GM21576 (cell line): ENCODE measurements at regions not wholly inside any gene's neighbourhood (a gene's known extent, or its start where the extent isn't known, plus 50 kb on each side); places are given as distances from the start of the nearest gene placed in this dataset.
"Not testable (repeated sequence)": the region's sequence is repeated elsewhere in the genome, so short reads cannot be mapped to it uniquely, and the experiment has no call there.

Source experiments
- ATAC-seq: cut with Tn5 transposase; IDR thresholded peaks from one replicate; pipeline ENCODE4 v1.9.1; 2021; ENCODE audit warnings: mild to moderate bottlenecking, moderate library complexity; ENCODE audit not compliant: unreplicated experiment

DNA sequence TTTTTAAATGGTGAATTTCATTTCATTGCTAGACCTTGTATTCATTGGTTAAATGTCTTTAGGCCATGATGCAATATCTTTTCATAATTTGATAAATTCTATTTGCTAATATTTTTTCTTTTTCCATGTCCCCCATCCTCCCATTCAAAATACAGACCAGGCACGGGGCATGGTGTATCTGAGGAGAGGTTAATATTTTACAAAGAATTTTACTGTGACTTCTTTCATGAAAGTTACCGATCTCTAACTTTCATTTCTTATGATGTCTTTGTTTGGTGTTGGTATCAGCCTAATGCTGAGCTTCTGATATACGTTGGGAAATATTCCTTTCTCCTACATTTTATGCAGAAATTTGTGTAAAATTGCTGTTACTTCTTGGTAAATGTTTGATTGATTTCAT, 216.7 kb upstream of the IGFBP3 start:
- ATAC-seq = no peak

DNA sequence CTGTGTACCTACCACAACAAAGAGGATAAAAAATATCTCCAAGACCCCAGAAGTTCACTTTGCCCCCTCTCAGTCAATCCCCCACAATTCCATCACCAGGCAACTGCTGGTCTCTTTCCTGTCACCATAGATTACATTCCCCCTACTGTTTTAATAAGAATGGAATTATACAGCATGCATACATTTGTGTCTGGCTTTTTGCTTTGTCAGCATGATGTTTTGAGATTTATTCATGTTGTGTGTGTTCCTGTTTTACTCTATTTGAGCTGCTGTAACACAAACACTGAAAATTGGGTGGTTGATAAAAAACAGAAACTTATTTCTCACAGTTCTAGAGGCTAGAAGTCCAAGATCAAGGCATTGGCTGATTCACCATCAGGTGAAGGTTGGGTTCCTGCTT, 214.5 kb upstream of the IGFBP3 start:
- no peak for ATAC-seq

DNA sequence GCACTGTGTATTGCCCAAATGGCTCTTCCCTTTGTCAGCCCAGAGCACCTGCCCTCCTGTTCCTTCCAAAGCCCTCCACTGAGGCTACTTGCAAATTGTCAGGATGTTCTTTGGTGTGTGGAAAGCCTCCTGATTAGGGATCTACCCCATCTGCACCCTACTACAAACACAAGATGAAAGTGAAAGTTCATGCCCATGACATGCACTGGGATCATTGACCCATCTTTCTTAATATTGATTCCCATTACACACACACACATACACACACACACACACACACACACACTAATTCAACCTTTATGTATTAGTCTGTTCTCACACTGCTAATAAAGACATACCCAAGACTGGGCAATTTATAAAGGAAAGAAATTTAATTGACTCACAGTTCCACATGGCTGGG, 213.7 kb upstream of the IGFBP3 start:
- no peak for ATAC-seq

DNA sequence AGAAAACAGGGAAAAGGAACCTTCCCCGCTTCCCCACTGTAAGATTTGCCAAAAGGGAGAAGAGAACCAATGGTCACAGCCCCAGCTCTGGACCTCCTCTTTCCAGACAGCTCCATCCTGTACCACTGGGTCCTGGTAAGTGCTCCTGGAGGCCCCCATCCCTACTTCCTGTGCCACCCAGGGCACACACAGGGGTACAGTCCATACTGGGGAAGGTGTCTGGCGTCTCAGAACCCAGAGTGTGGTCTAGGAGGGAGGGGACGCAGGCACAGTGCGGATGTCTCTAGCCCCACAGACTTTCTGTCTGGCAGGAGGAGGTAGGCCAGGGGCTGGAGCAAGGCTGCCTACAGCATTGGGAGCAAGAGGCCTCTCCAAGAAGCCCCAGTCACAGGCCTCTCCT, 213.3 kb upstream of the IGFBP3 start:
- ATAC-seq = no peak

DNA sequence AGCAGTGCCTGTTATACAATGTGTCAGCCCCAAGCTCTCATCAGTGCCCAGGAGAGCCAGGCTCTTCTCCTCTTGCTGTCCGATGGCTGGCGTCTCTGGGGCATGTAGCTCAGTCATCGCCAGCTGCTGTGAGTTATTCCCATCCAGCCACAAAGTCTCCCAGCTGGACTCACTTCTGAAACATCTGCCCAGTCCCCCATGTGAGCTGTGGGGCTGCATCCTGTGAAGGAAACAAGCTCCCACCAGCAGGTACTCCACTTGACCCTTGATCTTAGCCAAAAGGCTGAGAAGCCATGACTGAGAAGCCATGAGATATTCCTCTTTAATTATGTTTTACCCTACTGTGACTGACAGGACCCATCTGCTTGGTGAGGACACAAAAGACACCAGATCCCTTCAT, 212.7 kb upstream of the IGFBP3 start:
- ATAC-seq = no peak

DNA sequence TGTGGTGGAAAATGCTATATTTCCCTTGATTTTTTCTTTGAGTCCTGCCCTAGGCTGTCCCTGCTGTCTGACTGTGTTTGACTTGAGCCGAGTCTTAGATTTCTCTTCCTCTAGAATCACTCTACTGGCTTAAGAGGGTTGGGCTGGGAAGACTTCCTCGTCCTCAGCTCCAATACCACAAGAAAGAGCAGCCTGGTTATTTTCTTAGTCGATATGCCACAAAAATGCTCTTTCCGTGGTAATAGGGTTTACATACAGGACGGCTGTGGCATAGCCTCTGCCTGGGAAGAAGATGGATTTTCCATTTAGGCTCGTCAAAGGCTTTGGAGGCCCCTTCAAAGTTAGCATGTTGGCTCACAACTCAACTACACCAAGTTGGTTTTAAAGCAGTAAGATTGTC, 212.0 kb upstream of the IGFBP3 start:
- no peak for ATAC-seq

DNA sequence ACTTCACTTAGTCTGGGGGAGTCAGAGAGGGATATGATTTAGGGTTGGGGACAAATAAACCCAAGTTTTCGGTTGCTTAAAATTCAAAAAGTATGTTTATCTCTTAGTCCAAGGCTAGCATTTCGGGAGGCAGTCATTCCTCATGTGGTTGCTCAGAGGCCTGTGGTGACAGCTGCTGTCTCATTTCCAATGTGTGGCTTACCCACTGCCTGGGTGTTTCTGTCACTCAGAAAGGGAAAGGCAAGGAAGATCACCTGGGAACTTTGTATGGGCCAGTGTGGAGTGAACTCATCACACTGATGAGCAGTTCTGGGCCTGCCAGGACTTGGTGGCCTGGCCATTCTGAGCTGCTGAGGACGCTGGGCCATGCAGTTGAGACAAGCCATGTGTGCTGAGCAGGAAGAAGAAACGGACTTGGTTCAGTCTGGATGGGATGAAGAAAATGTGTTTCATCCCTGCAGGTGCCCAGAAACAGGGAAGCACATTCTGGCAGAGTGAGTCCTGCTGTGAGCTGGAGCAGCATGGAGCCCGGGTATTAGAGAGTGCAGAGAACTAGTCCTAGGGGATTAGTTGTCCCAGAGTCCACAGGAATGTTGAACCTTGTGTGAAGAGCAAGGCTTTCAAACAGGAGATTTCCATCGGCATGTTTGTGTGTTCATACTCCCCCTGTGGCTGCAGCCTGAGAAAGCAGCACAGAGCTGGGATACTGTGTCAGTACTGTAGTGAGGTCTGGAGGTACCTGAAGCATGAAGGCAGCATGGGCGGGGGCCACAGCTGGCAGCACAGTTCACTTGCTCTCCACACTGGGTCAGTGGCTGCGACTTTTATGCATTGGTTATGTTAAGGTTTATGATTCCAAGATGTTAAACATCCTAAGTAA, 211.1 kb upstream of the IGFBP3 start:
- ATAC-seq = no peak

DNA sequence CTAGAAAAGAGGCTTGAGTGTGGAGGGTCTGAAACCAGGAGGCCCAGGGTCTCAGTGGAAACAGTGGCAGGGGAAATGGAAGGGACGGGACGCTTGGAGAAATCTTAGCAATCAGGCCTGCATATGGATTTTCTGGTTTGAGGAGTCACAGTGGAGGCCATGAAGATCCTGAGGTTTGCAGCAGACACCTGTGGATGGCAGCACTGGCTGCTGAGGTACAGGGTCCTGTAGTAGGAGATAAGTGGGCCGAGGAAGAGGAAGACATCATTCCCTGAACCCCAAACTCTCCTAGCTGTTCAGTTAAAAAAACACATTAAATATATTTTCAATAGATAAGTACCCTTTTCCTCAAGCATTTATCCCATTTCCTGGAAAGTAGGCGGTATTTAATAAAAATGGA, 208.8 kb upstream of the IGFBP3 start:
- no peak for ATAC-seq

DNA sequence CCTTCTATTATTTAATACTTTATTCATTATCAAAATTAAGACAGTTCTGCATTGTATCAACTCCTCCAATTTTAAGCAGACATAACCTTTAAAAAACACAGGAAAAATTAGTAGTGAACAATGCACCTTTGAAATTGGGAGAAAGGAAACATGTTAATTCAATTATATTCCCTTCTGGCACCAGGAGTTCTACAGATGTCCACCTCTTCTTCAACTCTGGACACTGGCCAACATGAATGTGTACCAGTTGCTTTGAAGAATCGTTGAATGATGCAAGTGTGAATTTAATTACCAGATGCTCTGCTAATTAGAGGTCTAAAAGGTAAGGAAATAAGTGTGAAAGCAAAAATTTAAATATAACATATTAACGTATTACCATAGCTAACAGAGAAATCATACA, 206.7 kb upstream of the IGFBP3 start:
- no peak for ATAC-seq

DNA sequence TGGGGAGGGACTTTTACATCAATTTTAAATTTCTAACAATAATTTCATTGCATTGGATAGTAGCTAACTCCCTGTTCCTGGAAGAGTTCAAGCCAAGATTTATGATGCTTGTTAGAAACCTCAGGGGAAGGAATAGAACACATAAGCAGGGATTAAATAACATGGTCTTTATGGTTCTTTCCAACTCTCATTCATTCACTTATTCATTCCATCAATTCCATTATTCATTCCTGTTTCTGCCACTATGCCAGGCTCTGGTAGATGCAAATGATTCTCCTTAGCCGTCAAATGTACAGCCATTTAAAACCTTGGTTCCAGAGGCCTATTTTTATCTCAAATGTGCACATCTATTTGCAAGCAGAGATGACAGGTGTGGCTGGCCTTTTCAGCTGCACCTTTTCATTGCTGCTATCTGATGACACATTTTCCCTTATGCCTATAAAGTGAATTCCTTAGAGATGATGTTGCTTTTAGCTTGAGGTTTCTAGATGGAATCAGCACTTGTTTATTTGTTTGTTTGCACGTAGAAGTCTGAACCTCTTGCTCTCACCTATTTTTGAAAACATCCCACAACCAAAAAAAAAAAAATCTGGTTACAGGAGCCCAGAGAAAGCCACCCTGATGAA, 205.7 kb upstream of the IGFBP3 start:
- ATAC-seq = no peak

DNA sequence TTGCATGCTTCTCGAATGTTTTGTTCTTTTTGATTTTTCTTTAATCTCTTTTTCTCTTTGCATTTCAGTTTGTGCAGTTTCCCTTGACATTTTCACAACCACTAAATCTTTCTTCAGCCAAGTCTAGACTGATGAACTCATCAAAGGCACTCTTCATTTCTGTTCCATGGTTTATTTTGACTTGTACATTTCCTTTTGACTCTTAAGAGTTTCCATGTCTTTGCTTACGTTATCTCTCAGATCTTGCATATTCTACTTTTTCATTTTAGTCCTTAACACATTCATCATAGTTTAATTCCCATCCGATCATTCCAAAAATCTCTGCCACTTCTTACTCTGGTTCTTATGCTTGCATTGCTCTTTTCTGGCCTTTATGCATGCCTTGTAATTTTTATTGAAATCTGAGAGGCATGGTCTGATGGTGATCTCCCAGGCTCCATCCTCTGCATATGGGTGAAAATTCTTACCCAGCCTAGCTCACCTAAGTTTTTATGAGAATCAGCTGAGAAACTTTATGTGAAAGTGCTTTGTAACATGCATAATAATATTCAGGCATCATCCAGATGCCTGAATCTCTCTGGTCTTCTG, 202.8 kb upstream of the IGFBP3 start:
- no peak for ATAC-seq

DNA sequence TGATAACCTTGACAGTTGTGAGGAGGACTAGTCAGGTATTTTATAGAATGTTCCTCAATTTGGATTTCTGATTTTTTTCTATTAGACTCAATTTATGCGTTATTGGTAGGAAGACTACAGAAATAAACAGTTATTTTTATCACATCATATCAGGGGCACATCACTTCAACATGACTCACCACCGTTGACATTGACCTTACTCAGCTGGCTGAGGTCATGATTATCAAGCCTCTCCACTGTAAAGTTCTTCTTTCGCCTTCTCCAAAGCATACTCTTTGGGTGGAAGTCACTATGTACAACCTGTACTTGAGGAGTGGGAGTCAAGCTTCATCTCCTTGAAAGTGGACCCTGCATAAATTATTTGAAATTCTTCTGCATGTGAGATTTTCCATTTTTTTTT, 194.3 kb upstream of the IGFBP3 start:
- no peak for ATAC-seq

DNA sequence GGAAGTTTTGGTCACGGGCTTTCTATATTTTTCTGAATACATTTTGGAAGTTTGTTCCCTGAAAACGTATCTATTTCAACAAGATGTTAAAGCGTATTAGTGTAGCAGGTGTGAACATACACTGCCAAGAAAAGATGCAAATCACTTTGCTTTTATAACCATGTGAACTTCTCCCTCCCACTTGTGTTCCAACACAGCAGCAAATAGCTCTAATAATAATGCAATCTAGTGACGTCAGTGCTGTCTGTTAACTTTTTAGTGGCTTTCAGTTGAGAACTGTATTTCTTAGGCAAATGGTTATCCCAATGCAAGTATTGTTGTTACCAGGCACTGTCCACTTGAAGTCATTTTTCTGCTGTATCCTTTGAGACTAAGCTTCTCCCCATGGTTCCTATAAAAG, 188.4 kb upstream of the IGFBP3 start:
- no peak for ATAC-seq

DNA sequence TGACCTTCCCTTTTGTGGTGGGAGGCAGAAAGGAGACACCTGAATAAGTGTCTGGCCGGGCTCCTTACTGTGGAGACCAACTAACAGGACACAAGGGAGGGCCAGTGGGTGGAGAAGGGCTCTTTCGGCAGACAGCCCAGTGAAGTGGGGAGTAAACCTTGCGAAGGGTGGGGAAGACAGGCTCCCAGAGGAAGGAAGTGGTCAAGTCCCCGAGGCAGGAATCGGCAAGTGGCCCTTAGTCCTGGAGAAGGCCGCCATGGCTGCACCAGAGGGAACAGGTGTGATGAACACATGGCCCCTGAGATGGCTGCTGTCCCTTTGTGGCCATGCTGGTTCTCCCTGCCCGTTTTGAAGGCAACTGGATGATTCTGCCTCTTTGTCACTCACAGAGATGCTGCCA, 187.2 kb upstream of the IGFBP3 start:
- no peak for ATAC-seq

DNA sequence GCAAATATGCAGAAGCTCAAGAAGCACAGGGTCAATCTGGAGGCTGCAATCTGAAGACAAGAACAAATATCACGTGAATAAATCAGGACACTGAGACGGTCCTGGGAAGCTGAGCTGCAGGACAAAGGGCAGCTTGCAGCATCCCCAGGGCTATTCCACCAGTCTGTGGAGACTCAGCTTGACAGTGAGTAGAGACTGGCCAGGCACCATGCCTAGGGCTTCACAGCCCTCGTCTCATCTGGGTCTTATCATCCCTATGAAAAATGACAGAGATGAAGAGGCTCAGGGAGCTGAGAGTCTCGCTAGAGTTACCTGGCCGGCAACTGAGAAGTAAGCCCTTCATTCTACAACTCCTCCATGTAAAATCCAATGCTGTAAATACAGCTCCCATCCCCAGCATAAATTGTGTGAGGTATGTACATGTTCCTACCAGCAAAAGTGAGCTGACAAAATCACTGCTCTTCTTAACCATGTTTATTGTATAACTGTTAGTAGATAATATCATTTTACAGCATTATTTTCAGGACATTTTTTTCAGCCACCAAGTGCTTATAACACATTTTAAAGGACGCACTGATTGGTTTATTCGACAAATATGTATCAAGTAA, 186.6 kb upstream of the IGFBP3 start:
- no peak for ATAC-seq

DNA sequence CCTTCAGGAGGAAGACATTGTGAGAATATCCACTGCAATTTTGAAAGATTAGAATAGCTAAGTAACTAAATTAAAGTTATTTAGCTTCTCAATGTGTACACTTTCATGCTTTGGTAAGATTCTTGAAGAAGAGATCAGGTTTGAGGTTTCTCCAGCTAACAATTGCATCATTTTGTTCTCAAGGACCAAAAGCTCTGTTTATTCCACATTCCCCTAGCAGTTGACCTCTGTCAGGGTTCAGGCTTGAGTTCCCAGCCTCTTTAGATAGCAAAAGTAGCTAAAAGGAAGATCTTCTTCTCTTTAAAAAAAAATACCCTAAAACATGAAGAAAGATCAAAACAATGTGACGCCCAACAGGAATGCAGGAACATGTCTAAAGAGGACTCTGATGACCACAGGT, 179.4 kb upstream of the IGFBP3 start:
- no peak for ATAC-seq

DNA sequence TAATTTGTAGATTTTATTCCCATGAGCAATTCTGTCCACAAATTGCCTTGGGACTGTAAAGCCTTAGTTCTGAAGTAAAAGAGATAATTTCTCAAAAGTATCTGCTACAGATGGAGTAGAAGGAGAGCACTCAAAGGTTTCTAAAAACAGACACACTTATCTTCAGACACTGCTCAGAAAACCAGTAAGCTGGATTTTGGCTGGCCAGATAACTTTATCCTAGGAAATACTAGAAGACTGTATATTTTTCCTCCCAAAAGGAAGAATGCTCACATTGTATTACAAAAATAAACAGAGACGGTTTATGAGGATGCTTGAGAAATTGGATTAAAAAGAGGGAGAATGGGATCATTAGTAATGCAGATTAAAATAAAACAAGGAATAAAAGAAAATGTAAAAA, 178.0 kb upstream of the IGFBP3 start:
- no peak for ATAC-seq

DNA sequence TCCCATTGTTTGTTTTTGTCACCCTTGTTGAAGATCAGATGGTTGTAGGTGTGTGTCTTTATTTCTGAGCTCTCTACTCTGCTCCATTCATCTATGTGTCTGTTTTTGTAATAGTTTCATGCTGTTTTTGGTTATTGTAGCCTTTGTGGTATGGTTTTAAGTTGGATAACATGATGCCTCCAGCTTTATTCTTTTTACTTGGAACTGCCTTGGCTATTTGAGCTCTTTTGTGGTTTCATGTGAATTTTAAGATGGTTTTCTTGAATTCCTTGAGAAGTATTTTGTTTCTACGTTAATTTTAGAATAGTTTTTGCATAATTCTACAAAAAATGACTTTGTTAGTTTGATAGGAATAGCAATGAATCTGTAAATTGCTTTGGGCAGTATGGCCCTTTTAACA, 170.0 kb upstream of the IGFBP3 start:
- no peak for ATAC-seq

DNA sequence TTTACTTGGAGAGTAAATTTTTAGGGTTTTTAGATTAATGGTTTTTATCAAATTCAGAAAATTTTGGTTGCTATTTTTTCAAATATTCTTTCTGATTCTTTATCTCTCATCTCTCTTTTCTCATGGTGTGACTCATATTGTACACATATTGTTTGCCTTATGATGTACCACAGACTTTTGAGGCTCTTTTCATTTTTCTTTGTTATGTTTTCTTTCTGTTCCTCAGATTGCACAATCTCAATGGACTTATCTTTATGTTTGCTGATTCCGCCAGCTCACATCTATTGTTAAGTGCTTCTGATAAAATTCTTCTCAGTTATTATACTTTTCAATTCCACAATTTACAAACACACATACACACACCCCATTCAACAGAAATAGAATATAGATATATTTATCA, 168.2 kb upstream of the IGFBP3 start:
- no peak for ATAC-seq

DNA sequence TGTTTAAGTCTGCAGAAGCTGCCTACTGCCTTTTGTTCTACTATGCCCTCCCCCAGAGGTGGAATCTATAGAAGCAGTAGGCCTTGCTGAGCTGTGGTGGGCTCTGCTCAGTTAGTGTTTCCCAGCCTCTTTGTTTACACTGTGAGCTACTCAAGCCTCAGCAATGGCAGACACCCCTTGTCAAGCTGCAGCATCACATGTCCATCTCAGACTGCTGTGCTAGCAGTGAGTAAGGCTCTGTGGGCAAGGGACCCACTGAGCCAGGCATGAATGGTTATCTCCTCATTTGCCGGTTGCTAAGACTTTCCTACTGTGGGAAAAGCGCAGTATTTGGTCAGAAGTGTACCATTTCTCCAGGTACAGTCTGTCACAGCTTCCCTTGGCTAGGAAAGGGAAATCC, 167.4 kb upstream of the IGFBP3 start:
- not testable (repeated sequence) for ATAC-seq

DNA sequence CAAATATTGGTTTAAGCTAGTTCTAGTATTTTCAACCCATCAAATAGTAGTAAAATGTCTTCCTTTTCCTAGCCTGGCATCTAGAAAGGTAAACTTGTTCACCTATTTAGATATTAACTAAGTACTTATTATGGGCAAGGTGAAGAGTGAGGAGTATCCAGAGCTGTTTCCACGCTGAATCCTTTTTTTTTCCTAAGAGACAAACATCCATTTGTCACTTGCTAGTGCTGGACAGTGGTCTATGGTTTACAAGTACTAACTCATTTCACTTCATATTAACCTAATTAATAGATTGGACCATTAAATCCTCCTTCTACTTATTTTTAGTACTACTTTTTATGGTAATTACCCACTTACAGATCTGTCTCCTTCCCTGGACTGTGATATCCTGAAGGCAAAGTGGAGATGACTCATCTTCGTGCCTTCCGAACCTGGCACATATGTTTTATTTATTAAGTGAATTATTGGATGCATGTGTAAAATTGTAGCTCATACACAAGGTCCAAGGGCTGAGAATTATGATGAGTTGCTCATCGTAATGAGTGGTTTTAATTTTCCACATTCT, 159.6 kb upstream of the IGFBP3 start:
- no peak for ATAC-seq

DNA sequence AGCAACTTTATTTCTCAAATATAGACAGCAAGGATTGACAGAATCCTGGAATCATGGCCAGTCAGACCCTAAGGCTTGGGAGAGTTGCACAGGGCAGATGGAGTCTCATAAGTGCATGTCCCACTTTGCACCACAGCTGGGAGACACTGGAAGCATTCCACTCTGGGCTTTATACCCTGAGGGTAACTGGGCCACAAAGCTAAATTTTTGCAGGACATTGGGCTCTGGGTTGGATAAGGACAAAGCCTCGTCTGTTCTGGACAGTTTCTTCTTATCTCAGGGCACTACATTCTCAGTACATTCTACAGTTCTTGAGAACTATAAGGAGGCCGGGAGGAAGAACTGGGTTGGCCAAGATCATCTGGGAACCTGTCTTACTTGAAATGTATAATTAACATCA, 158.3 kb upstream of the IGFBP3 start:
- no peak for ATAC-seq
